Activated naive CD4-positive, alpha-beta T cell treated with anti-CD3 and anti-CD28 coated beads, Interleukin-2, amount 50 U/mL, for 24 hours (primary cell): ENCODE measurements at regions not wholly inside any gene's neighbourhood (a gene's known extent, or its start where the extent isn't known, plus 50 kb on each side); places are given as distances from the start of the nearest gene placed in this dataset.
A peak's percentile ranks its signal among the peaks of the same experiment; 100 is the strongest.

Experiments
- H3K27ac Mint-ChIP-seq: one replicate; pipeline ENCODE4 v1.8.0; 2021; ENCODE audit warnings: mild to moderate bottlenecking, mixed read lengths
- H3K27me3 Mint-ChIP-seq: one replicate; pipeline ENCODE4 v1.8.0; 2021; ENCODE audit warnings: mixed read lengths
- H3K36me3 Mint-ChIP-seq: one replicate; pipeline ENCODE4 v1.8.0; 2021; ENCODE audit warnings: mixed read lengths
- H3K4me1 Mint-ChIP-seq: one replicate; pipeline ENCODE4 v1.8.0; 2021; ENCODE audit warnings: mixed read lengths
- H3K4me3 Mint-ChIP-seq: one replicate; pipeline ENCODE4 v1.8.0; 2021; ENCODE audit warnings: mild to moderate bottlenecking, mixed read lengths
- H3K9me3 Mint-ChIP-seq: one replicate; pipeline ENCODE4 v1.8.0; 2021; ENCODE audit warnings: mixed read lengths

DNA sequence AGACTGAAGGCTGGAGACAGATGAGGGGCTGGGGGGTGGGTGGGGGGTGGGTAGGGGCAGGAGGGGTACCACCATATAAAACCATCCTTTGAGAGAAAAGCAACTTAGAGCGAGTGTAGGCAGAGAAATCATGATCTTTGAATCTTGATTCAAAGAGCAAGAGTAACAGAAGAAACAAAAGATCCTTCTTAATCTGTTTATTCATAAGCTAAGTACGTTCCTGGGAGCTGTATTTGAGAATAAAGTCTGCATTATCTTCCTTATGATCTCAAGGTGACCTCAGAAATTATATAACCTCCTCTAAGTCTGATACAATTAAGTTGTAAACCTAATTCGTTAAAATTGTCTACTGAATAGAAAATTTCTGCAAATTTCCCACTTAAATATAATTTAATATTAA lies 558.8 kb downstream of the NR2F1-AS1 start:
- Mint-ChIP-seq H3K4me1 (no peaks in the 10 kb centered on the region), H3K27me3 (no peaks in the 10 kb centered on the region), H3K4me3 (no peak overlapping the region), H3K27ac (no peak overlapping the region), H3K9me3 (no peaks in the 10 kb centered on the region), H3K36me3 (no peaks in the 10 kb centered on the region)

DNA sequence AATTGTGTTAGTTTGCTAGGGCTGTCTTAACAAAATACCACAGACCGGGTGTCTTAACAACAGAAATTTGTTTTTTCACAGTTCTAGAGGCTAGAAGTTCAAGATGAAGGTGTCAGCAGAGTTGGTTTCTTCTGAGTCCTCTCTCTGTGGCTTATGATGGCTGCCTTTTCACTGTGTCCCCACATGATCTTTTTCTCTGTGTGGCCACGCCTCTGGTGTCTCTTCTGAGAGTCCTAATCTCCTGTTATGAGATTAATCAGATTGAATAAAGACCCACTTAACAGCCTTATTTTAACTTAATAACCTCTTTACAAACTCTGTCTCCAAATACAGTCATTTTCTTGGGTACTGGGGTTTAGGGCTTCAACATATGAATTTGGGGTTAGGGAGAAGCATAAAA lies 561.1 kb downstream of the NR2F1-AS1 start:
- Mint-ChIP-seq H3K4me3 (no peak overlapping the region), H3K9me3 (no peaks in the 10 kb centered on the region), H3K4me1 (no peaks in the 10 kb centered on the region), H3K36me3 (no peaks in the 10 kb centered on the region), H3K27ac (no peak overlapping the region), H3K27me3 (no peaks in the 10 kb centered on the region)

DNA sequence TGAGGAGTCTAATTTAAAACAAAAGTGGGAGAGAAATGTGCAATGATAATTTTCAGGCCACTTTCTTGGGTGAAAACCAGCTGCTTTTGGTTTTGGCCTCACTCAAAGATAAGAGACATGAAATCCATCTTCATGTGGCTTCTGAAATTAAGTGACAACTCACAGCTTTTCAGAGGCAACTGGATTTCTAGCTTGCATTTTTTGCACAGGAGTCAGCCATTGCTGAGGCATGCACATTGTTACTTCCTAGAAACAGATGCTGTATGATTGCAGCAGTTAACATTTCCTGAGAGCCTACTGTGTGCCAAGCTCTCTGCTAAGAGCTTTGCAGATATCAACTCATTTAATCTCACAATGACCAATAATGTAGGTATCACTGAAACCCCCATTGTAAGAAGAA lies 562.6 kb downstream of the NR2F1-AS1 start:
- H3K4me3 Mint-ChIP-seq = no peak overlapping the region
- no peaks in the 10 kb centered on the region for H3K27me3 Mint-ChIP-seq
- H3K27ac Mint-ChIP-seq = no peak overlapping the region
- no peaks in the 10 kb centered on the region for H3K9me3 Mint-ChIP-seq
- H3K4me1 Mint-ChIP-seq = no peaks in the 10 kb centered on the region
- H3K36me3 Mint-ChIP-seq = no peaks in the 10 kb centered on the region

DNA sequence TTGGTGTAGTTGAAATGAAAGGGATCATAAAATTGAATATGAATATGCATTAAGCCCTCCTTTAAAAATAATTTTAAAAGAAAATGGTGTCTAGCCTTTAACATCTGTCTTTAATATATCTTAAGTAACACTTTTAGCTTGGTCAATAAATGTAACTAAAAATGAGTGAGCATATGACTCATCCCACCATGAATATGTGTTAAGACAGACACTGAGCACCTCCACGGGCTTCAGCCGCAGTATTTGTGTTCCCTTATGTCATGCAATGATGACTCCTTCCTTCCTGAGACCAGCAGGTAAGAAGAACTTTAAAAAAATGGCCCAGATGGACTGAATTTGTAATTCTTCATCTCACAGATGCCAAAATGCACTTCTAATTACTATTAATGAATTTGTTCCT lies 563.2 kb downstream of the NR2F1-AS1 start:
- Mint-ChIP-seq H3K4me3 (no peak overlapping the region), H3K27me3 (no peaks in the 10 kb centered on the region), H3K27ac (no peak overlapping the region), H3K4me1 (no peaks in the 10 kb centered on the region), H3K36me3 (no peaks in the 10 kb centered on the region), H3K9me3 (no peaks in the 10 kb centered on the region)

DNA sequence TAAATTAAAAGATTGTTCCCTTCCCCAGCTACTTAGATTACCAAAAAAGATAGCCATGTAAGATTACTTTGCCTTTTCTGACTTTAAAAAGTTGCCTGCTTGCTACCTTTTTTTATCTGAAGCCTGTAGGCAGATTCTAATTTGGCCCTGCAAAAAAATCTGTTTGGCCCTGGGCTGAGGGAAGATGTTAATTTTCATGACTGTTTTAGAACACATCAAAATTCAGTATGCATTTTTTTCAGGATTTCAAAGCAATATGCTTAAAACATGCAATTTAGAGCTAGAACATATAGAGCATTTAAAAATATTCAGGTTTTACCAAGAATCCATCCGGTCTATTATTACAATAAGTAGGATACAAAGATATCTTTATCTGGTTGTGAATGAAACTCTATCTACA lies 563.6 kb downstream of the NR2F1-AS1 start:
- H3K9me3 Mint-ChIP-seq = no peaks in the 10 kb centered on the region
- no peak overlapping the region for H3K27ac Mint-ChIP-seq

DNA sequence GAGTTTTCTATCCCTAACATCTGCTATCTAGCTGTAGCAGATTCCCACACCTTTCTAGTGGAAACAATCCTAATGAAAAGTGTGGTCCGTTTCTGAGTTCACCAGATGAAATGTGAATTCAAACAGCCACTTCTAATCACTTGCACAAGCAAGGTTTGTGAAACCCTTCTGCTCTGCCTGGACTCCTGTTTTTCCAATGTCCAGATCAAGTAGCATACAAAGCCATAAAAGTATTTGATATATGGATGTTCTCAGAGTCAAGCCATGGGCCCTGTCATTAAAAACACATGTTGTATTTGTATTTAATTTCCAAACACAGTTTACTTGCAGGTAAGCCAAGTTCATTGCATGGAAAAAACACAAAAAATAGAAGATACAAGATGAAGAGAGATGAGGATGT lies 570.4 kb downstream of the NR2F1-AS1 start:
- H3K4me1 Mint-ChIP-seq = no peaks in the 10 kb centered on the region
- no peak overlapping the region for H3K27ac Mint-ChIP-seq
- H3K27me3 Mint-ChIP-seq = no peaks in the 10 kb centered on the region

More for the DNA sequence above, 563.6 kb downstream of the NR2F1-AS1 start:
- Mint-ChIP-seq H3K36me3 (no peaks in the 10 kb centered on the region), H3K4me3 (no peak overlapping the region), H3K27me3 (no peaks in the 10 kb centered on the region), H3K4me1 (no peaks in the 10 kb centered on the region)

DNA sequence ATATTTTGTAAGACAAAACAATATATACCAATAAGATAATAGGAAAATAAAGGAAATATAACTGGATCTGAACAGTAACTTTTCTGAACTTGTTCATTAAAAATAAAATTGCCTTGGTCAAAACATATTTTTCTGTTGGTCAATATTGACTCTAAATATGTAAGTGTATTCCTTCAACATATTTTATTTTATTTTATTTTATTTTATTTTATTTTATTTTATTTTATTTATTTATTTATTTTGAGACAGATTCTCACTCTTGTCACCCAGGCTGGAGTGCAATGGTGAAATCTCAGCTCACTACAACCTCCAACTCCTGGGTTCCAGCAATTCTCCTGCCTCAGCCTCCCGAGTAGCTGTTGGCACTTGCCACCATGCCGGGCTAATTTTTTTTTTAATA lies 571.0 kb downstream of the NR2F1-AS1 start:
- H3K4me3 Mint-ChIP-seq = no peak overlapping the region
- no peaks in the 10 kb centered on the region for H3K4me1 Mint-ChIP-seq
- H3K27ac Mint-ChIP-seq = no peak overlapping the region
- no peaks in the 10 kb centered on the region for H3K36me3 Mint-ChIP-seq
- H3K9me3 Mint-ChIP-seq = no peaks in the 10 kb centered on the region
- no peaks in the 10 kb centered on the region for H3K27me3 Mint-ChIP-seq

More for the DNA sequence above, 570.4 kb downstream of the NR2F1-AS1 start:
- Mint-ChIP-seq H3K36me3 (no peaks in the 10 kb centered on the region), H3K4me3 (no peak overlapping the region), H3K9me3 (no peaks in the 10 kb centered on the region)

DNA sequence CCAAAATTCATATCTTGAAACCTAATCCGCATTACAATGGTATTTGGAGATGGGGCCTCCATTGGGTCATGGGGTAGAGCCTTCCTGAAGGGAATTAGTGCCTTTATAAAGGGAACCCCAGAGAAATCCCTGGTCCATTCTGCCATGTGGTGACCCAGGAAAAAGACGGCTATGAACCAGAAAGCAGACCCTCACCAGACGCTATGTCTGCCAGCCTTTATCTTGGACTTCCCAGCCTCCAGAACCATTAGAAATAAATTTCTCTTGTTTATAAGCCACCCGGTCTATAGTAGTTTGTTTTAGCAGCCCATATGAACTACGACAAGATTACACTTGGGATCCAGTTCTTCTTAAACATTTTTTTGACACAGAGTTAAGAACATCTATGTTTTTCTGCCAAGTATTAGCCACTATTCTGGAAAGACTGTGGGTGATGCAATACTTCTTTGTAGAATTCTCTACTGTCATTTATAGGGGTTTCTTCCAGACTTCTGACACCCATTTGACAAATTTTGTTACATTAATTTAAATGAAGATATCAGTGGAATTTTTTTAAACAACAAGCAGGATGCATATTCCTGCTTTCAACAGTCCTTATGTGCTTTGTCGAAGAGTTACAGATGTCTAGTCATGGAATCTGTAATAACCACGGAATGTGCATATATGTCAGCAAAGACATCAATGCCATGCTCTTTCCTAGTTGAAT lies 572.4 kb downstream of the NR2F1-AS1 start:
- Mint-ChIP-seq H3K27me3 (no peaks in the 10 kb centered on the region), H3K36me3 (no peaks in the 10 kb centered on the region), H3K9me3 (no peaks in the 10 kb centered on the region), H3K27ac (no peak overlapping the region), H3K4me3 (no peak overlapping the region), H3K4me1 (no peaks in the 10 kb centered on the region)

DNA sequence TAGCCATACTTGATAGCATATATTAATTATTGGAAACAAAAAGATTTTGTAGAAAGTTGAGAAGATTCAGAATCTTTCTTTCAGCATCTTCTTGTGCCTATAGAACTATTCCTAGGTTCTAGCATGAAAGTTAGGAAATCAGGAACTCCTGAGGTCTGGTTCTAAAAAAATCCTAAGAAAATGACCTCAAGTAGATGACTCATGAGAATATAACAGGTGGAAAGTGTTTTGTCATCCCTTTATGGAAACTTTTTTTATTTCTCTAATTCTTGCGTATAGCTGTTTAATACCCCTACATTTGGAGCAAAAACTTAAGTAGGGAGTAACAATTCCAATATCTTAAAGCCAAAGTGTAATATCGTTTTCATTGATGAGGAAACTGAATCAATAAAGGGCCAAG lies 574.1 kb downstream of the NR2F1-AS1 start:
- Mint-ChIP-seq H3K4me1 (no peaks in the 10 kb centered on the region), H3K4me3 (no peak overlapping the region), H3K27me3 (no peaks in the 10 kb centered on the region), H3K36me3 (no peaks in the 10 kb centered on the region), H3K9me3 (no peaks in the 10 kb centered on the region), H3K27ac (no peak overlapping the region)

DNA sequence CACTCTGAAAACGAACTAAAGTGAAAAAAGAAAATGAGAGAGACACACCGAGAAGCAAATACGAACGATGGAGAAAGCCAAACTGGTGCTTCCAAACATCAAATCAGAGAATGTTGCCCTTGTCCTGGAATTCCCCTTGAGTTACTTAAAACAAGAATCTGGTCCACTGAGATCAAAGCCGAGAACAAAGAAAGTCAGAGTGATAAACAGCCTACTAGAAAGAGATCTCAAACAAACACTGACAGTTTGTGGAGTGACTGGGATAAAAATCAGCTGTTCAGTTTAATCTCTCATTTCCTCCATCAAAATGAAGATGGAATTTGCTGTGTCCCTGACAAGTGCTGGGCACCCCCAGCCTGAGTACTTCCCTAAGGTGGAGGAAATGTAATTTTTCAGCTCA lies 582.6 kb downstream of the NR2F1-AS1 start:
- Mint-ChIP-seq H3K4me1 (no peaks in the 10 kb centered on the region), H3K27me3 (no peaks in the 10 kb centered on the region), H3K36me3 (no peaks in the 10 kb centered on the region), H3K4me3 (no peak overlapping the region), H3K9me3 (peaks cover 6% of the 10 kb centered on the region), H3K27ac (no peak overlapping the region)

DNA sequence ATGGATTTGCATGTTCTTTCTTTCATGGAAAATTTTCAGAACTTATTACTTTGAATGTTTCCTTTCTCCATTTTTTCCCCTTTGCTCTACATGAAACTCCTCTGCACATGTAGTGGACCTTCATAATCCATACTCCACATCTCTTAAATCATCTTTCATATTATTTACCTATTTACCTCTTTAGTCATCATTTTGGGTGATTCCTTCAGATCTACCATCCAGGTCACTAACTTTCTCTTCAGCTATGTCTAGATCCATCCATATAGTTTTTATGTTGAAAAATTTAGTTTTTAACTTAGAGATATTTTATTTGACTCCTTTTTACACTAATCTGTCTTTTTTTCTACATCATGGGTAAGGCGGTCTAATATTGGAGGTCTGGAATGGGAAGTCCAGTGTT lies 586.6 kb downstream of the NR2F1-AS1 start:
- no peaks in the 10 kb centered on the region for H3K27me3 Mint-ChIP-seq
- H3K27ac Mint-ChIP-seq = no peak overlapping the region

DNA sequence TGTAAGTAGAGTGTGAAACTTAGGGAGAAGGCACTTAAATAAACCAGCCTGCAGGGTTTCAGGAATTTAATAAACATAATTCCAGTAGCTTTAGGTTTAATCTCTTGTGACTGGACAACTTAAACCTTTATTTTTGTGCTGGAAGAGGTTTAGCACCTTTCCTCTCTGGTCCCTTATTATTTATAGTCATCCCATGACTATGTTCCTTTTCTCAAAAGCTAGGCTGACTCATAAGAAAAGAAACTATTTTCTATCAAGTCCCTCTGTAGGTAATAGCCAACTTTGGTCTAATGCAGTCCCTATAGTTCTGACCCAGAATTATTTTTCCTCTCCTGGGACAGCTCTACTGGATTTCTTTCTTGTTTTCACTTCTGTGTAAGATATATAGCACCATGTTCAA lies 588.9 kb downstream of the NR2F1-AS1 start:
- Mint-ChIP-seq H3K4me3 (no peak overlapping the region), H3K4me1 (no peaks in the 10 kb centered on the region), H3K27ac (no peak overlapping the region), H3K36me3 (no peaks in the 10 kb centered on the region), H3K27me3 (no peaks in the 10 kb centered on the region), H3K9me3 (peaks cover 11% of the 10 kb centered on the region)

More for the DNA sequence above, 586.6 kb downstream of the NR2F1-AS1 start:
- H3K4me1 Mint-ChIP-seq = no peaks in the 10 kb centered on the region
- H3K36me3 Mint-ChIP-seq = no peaks in the 10 kb centered on the region
- H3K9me3 Mint-ChIP-seq = peaks cover 6% of the 10 kb centered on the region
- H3K4me3 Mint-ChIP-seq = no peak overlapping the region

DNA sequence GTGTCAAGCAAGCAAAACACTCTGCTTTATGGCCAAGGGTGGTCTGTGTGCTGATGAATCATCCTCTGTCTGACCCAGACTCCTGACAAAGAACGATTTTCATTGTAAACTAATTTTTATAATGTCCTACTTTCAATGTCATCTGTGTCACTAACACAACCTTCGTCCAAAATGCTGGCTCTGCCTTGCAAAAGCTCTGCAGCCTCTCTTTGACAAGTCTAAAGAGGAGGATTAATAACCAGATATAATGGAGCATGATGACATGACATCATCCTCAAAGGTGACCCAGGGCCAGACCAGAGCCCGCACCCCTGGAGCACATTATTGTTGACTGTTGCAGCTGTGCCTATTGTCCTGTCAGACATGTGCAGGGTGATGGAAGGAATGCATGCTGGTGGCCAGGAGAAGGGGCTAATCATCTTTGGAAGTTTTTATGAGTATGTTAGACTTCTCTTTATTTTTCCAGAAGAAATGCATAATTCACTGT lies 589.4 kb downstream of the NR2F1-AS1 start:
- peaks cover 11% of the 10 kb centered on the region for H3K9me3 Mint-ChIP-seq
- H3K27me3 Mint-ChIP-seq = no peaks in the 10 kb centered on the region
- no peak overlapping the region for H3K4me3 Mint-ChIP-seq
- no peaks in the 10 kb centered on the region for H3K36me3 Mint-ChIP-seq
- H3K4me1 Mint-ChIP-seq = no peaks in the 10 kb centered on the region
- peak overlapping the region; percentile 41 for H3K27ac Mint-ChIP-seq

DNA sequence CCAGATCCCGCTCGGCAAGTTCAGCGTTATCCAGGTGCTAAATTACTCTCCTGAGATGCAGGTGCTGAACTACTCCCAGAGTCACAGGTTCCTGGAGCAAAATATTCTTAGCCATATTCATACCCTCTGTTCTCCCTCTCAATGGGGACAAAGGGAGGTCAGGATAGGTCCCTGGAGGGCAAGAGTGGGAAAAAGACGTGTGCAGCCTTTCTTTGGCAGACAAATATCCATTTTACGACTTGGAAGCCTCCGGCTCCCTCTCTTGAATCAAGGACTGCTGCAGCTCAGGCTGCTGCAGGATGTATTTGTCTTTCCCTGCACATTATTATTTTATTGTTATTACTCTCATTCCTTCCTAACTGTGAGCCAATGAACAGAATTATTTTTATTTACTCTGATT lies 590.2 kb downstream of the NR2F1-AS1 start:
- Mint-ChIP-seq H3K9me3 (peaks cover 11% of the 10 kb centered on the region), H3K4me3 (no peak overlapping the region), H3K27ac (no peak overlapping the region), H3K36me3 (no peaks in the 10 kb centered on the region), H3K27me3 (no peaks in the 10 kb centered on the region), H3K4me1 (no peaks in the 10 kb centered on the region)

DNA sequence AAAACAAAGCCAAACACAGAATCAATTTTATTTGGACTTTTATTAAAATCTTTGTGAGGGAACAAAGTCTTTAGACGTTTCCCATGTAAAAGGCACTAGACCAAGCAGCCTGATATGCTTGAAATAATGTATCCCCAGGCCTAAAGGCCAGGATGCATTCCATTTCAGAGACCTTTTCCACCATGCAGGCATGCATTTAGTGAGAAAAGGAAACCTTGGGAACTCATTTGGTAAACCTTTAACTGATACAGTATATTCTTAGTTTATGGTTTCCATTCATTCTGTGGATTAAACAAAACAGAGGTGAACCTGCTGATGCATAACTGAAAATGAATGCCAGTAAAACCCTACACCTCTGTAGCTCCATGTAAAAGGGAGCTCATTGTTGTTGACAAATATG lies 600.0 kb downstream of the NR2F1-AS1 start:
- H3K4me1 Mint-ChIP-seq = no peaks in the 10 kb centered on the region
- no peaks in the 10 kb centered on the region for H3K9me3 Mint-ChIP-seq
- no peaks in the 10 kb centered on the region for H3K27me3 Mint-ChIP-seq
- no peaks in the 10 kb centered on the region for H3K36me3 Mint-ChIP-seq
- H3K27ac Mint-ChIP-seq = no peak overlapping the region
- H3K4me3 Mint-ChIP-seq = no peak overlapping the region

DNA sequence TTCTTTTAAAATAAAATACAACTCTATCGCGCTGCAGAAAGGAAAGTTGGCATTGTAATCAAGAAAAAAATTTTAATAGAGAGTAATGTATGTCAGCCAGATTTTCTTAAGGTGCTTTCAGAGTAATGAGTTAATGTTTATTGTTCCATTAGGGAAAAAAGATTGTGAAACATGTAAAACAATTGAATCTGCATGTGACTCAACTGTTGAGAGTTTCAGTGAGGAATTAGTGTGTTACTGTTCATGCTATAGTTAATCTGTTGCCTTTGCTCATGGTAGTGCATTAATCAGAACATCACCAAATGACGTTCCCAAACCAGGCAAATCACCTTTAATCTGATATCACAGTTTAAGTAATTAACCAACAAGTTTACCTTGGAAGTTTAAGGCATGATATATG lies 600.5 kb downstream of the NR2F1-AS1 start:
- H3K4me3 Mint-ChIP-seq = no peak overlapping the region
- no peak overlapping the region for H3K27ac Mint-ChIP-seq
- H3K27me3 Mint-ChIP-seq = no peaks in the 10 kb centered on the region

DNA sequence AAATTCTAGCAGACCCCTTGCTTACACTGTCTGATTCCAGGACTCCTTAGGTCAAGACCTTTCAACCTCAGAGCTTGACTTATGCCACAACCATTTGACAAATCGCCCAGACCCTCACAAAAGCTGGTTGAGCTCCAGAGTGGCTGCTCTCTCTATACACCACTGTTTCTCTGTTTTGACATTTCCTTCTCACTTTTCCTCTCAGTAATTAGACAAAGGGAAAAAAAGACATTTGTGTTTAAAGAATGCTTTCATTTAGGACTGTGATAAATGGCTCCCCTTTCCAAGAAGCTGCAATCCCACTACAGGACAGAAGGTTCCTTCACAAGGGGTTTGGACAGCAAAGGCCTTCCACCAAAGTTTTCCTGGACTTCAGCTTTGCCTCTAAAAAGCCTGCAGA lies 601.3 kb downstream of the NR2F1-AS1 start:
- no peaks in the 10 kb centered on the region for H3K27me3 Mint-ChIP-seq
- H3K36me3 Mint-ChIP-seq = no peaks in the 10 kb centered on the region
- H3K4me3 Mint-ChIP-seq = no peak overlapping the region
- H3K4me1 Mint-ChIP-seq = no peaks in the 10 kb centered on the region
- H3K9me3 Mint-ChIP-seq = no peaks in the 10 kb centered on the region
- H3K27ac Mint-ChIP-seq = no peak overlapping the region

More for the DNA sequence above, 600.5 kb downstream of the NR2F1-AS1 start:
- H3K9me3 Mint-ChIP-seq = no peaks in the 10 kb centered on the region
- H3K36me3 Mint-ChIP-seq = no peaks in the 10 kb centered on the region
- H3K4me1 Mint-ChIP-seq = no peaks in the 10 kb centered on the region
